Stimulated activated CD4-positive, alpha-beta T cell treated with anti-CD3 and anti-CD28 coated beads, Interleukin-2, amount 100 ng/mL, for 24 hours (primary cell): ENCODE measurements at regions not wholly inside any gene's neighbourhood (a gene's known extent, or its start where the extent isn't known, plus 50 kb on each side); places are given as distances from the start of the nearest gene placed in this dataset.

ENCODE experiments used
- DNase-seq, 2 donors: peaks; one replicate each; pipeline ENCODE4 v3.0.0-alpha.2; 2020

DNA sequence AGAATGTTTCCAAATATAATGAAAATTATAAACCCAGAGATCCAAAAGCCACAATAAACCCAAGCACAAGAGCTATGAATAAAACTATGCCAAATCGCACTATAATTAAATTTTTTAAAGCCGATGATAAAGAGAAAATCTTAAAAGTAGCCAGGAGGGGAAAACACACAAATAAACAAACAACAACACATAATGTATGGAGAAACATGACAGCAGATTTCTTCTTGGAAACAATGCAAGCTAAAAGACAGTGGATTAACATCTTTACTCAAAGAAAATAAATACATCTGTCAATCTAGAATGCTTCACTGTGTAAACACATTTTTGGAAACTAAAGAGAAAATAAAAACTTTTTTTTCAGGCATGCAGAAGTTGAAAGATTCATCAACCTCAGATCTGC is 53.0 kb upstream of the SMOX start:
- no peak for DNase-seq

GRCh38 chr20:4091490-4092479 is 56.8 kb upstream of the SMOX start:
- peak; percentile 56 to 68 for DNase-seq

- no peak for DNase-seq
Measured at GRCh38 chr20:4090756-4091489, 57.7 kb upstream of the SMOX start.

DNA sequence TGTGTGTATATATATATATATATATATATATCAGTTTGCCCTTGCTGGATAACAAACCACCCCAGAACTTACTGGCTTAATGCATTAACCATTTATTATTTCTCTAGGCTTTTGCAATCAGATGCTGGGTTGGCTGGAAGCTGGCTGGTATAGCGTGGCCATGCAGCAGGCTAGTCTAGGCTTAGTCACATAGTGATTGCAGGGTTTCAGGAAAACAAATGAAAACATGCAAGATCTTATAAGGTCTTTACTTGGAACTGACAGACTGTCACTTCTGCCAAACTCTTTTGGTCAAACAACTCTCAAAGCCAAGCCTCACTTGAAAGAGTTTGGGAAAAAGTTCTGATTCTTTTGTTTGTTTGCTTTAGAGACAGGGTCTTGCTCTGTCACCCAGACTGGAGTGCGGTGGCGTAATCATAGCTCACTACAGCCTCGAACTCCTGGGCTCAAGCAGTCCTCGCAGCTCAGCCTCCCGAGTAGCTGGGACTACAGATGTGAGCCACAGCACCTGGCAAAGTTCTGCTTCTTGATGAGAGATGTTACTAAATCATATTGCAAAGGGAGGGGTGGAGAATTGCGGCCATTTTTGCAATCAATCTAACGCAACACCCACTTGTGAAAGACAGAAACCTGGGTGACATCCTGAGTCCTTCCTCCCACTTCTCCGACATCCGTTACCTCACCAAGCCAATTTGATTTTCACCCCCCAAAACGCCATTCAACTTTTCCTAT is 58.7 kb upstream of the SMOX start:
- no peak for DNase-seq

GRCh38 chr20:4088766-4089165 is 59.9 kb upstream of the SMOX start:
- peak in 1 of 2 donors; percentile 2 for DNase-seq

GRCh38 chr20:4087923-4088322 is 60.7 kb upstream of the SMOX start:
- no peak for DNase-seq

- DNase-seq, result no peak
Measured at GRCh38 chr20:4086771-4087687, 61.6 kb upstream of the SMOX start.

DNA sequence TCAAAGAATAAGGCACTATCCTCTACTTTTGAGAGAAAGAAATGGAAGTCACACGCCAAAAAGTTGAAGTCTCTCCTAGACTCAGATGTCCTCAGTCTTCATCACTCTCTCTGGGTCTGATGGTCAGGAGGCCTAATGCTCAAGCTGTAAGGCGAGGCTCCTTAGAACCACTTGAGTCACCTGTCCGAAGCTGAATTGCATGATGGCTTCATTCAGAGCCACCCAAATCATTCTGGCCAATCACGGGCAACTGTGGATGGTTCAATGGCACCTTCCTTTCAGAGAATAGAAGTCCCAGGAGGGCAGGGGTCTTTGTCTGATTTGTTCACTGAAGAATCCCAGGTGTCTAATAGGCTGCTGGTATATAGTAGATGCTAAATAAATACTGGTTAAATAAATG is 63.9 kb upstream of the SMOX start:
- DNase-seq, result no peak

DNA sequence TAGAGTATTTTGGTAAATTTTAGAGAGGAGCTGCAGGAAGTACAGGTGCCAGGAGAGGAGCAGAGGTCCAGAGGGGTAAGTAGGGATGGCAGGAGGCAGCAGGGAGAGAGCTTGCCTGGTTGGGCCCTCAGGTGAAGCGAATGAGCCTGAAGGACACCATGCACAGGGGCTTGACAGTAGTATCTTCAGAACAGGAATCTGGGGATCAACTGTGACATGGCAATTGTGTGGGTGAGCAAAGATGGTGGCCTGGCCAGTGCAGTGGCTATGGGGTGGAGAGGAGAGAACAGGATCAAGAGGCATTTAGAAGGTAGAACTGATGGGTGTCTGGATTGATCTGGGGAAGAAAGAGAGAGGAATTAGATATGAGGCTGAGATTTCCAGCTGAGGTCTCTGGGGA is 64.5 kb upstream of the SMOX start:
- DNase-seq, result no peak

DNA sequence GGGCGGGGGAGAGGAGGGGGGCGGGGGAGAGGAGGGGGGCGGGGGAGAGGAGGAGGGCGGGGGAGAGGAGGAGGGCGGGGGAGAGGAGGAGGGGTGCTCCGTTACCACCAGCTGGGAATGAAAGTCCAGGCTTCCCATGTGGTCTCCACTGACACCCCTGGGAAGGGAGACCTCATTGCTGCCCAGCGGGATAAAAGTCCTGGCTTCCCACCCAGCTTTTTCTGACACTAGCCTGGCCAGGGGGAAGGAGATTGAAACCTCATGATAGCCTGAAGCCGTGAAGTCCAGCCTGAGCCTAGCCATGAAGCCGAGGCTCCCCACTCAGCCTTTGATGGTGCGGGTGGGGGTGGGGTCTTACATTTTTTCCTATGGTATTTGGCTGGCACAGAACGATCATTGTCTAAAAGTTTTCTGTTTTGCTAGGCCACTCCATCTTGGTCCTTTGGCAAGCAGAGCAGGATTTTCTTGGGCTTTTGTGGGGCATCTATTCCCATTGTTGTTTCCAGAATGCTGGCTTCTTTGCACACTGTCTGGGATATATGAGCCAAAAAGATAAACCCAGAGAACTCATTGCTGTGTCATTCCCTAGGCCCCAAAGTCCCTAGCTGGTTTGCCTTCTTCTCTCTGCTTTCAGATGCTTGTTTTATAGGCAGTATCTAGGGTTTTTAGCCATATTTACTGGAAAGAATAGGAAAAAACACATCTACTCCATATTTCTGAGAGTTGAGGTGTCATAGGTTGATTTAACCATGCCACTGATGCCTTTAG is 65.3 kb upstream of the SMOX start:
- no peak for DNase-seq

DNA sequence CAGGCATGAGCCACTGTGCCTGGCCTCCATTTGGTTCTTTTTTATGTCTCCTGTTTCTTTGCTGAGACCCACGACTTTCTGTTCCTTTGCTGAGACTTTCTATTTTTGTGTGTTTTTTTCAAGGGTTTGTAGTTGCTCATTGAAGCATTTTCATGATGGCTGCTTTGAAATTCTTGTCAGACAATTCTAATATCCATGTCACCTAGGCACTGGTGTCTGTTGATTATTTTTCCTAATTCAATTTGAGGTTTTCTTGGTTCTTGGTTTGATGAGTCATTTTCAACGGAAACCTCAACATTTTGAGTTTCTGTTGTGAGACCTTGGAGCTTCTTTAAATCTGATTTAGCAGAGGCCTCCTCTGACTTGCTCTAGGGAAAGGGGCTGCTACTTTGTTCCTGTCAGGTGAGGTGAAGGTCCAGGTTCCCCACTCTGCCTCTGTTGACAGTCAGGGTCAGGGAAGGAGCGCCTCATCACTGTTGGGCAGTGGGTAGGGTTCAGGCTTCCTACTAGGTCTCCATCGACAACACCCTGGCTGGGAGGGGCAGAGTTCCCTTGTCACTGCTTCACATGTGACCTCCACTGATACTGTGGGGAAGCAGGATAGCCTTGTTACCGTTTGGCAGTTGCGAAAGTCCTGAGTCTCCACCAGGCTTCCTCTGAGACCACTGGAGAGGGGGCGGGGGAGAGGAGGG is 66.1 kb upstream of the SMOX start:
- peak; percentile 43 to 50 for DNase-seq

DNA sequence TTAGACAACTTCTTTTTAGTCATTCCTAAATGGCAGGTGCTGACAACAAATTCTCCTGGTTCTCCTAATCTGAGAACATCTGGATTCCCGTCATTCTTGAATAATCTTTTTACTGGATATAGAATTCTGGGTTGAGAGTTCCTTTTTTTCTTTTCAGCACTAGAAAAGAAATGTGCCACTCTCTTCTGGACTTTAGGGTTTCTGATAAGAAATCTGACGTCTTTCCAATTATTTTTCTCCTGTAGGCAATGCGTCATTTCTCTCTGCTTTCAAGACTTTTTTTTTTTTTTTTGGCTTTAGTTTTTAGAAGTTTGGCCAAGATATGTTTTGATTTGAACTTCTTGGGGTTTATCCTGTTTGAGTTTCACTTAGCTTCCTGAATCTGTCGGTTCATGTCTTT is 66.1 kb upstream of the RNF24 start:
- DNase-seq, result no peak

DNA sequence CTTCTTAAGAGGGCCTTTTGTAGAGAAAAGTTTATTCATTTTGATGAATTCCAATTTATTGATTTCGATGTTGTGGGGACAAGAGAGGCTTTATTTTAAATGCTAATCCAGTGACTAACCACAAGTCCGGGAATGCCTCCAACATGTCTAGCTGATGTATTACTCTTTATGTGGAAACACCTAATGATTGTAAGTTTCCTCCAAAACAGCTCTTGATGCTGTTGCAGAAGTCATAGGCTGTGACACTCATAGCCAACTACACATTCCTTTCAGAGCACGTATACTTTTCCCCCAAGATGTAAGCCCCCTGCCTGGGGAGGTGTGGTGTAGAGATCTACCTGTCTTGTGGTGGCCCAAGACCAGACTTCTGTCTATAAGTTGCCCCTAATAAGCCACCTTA is 61.3 kb upstream of the RNF24 start:
- no peak for DNase-seq

DNA sequence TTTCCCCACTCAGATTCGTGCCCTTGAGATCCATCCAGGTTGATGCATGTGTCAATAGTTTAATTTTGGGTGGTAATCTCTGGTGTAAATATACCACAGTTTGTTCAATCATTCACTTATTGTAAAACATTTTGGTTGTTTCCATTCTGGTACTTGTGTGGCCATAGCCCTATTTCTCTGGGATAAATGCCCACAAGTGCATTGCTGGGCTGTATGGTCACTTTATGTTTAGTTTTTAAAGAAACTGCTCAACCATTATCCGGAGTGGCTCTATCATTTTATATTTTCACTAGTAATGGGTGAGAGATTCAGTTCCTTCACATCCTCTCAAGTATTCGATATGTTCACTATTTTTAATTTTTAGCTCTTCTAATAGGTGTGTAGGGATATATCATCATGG is 60.7 kb upstream of the RNF24 start:
- DNase-seq, result no peak

GRCh38 chr20:4074877-4075455 is 59.6 kb upstream of the RNF24 start:
- DNase-seq, result no peak

GRCh38 chr20:4073852-4074741 is 58.7 kb upstream of the RNF24 start:
- DNase-seq, result no peak

DNA sequence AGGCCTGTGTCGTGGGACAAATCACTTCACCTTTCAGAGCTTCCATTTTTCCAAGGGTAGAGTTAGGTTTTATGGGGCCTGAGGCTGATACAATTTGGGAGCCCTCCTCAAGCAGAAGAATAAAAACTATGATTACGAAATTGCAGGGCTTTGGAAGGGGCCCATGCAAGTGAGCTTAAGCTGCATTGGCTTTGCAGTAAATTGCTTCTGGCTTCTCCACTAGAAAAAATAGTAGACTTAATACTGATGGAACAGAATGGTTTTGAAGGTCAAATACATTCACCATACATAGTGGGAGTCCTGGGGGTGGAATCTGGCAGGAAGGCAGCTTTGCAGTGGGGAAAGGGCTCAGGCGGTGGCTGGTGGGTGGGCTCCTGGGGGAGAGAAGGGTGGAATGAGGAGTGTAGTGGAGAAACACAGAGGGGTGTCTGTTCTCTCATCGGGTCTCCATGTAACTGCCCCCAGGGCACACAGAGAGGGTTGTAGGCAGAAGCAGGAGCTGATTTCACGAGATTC is 55.9 kb upstream of the RNF24 start:
- DNase-seq, result no peak

DNA sequence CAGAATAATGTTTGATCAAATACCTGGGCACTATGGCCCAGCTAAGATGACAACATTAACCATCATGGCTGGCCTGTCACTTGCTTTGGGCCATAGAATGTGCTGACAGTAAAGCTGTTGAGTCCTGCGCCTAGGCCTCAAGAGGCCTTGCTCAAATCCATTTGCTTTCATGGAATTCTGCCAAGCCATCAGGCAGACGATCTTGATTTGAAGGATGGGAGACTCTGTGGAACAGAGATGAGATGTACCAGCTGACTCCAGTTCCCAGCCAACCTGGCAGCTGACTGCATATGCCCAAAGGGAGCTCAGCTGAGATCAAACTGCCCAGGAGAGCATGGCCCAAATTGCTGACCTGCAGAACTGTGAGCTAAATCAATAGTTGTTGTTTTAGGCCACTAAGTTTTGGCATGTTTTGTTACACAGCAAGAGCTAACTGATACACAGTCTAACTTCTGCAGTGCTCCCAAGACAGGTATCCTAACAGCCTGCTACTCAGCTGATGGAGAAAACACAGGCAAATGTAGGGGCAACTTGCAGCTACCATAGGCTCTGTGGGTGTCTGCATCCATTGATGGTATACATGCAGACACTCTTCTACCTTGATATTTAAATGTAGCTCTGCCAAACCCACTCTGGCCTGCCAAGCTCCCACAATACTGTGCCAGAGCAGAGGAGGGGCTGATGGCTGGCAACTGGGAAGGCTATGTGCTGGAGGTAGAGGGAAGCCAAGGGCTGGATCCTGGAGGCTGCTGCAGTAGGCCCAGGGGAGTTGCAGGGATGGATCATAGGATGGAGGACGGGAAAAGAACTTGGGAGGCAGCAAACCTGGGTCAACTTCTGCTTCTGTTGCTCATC is 55.2 kb upstream of the RNF24 start:
- no peak for DNase-seq
